ENCODE measurements at regions not wholly inside any gene's neighbourhood (a gene's known extent, or its start where the extent isn't known, plus 50 kb on each side); places are given as distances from the start of the nearest gene placed in this dataset.

- no peak for TF ChIP-seq CTCF (optimal IDR thresholded peaks at IDR 0.05 in 1 of 3, IDR thresholded peaks at IDR 0.05 in 1 of 3, conservative IDR thresholded peaks at IDR 0.05 in 1 of 3; ENCODE audit: extremely low read depth in 1 of 3, insufficient read depth in 2 of 3, low read length in 3 of 3)
- no peak for TF ChIP-seq EZH2 (IDR thresholded peaks at IDR 0.05; ENCODE audit: low read length)
Observed at GRCh38 chr12:25771041-25771440, 187.4 kb upstream of the RASSF8 start.
